Esophagus muscularis mucosa (tissue), 4 donors: ENCODE measurements at regions not wholly inside any gene's neighbourhood (a gene's known extent, or its start where the extent isn't known, plus 50 kb on each side); places are given as distances from the start of the nearest gene placed in this dataset.

ENCODE experiments used
- DNase-seq: peaks from one replicate; pipeline ENCODE4 v3.0.0-alpha.2; 2017; ENCODE audit errors: extremely low spot score
- H3K27ac ChIP-seq, 4 donors: fragments of 200-600 bp; sonication (generic); replicated peaks in 1 of 4; 1 replicate in 3 of 4; 2 replicates in 1 of 4; pipeline ENCODE4 v1.5.1; 2016 to 2019; ENCODE audit warnings: mild to moderate bottlenecking in 1 of 4
- H3K27me3 ChIP-seq, 4 donors: fragments of 200-600 bp; sonication (generic); one replicate each; pipeline versions ENCODE4 v1.5.1 to v1.6.0; 2016 to 2019
- H3K36me3 ChIP-seq, 4 donors: fragments of 200-600 bp; sonication (generic); one replicate each; pipeline ENCODE4 v1.5.1; 2016 to 2019
- H3K4me1 ChIP-seq, 4 donors: fragments of 200-600 bp; sonication (generic); one replicate each; pipeline ENCODE4 v1.5.1; 2016 to 2019
- H3K4me3 ChIP-seq, 4 donors: fragments of 200-600 bp; sonication (generic); 1 replicate in 2 of 4; 2 replicates in 2 of 4; pipeline ENCODE4 v1.5.1; 2016 to 2019; ENCODE audit warnings: mild to moderate bottlenecking in 4 of 4, moderate library complexity in 1 of 4
- H3K9me3 ChIP-seq, 4 donors: fragments of 200-600 bp; sonication (generic); 1 replicate in 3 of 4; 2 replicates in 1 of 4; pipeline ENCODE4 v1.5.1; 2016 to 2019
- EP300 ChIP-seq: sonication (generic); formaldehyde crosslinking; IDR thresholded peaks from one replicate; pipeline ENCODE4 v1.6.1; 2017; ENCODE audit warnings: antibody characterized with exemption
- POLR2A ChIP-seq: fragments of 450-650 bp; IDR thresholded peaks from one replicate; pipeline ENCODE4 v1.6.1; 2017; ENCODE audit warnings: antibody characterized with exemption, moderate library complexity, mild to moderate bottlenecking, low read depth
- POLR2AphosphoS5 ChIP-seq, 2 donors: sonication (generic); formaldehyde crosslinking; IDR thresholded peaks; one replicate each; pipeline ENCODE4 v1.6.1; 2017; ENCODE audit warnings: antibody characterized with exemption in 2 of 2
- WGBS: methylation state at CpG from one replicate; pipeline ENCODE4 v1.1.5; 2018; 5-methylcytosine and 5-hydroxymethylcytosine counted together
- intact Hi-C: fragments of 100-400 bp; cut with DNase I; formaldehyde crosslinking; loops from one replicate; pipeline ENCODE4 v1.15.1; 2023
- TF ChIP-seq, protein P1 (sequence below), 3 experiments: fragments of 200-600 bp in 2 of 3; fragments of 450-650 bp in 1 of 3; sonication (generic) in 2 of 3; IDR thresholded peaks; one replicate each; pipeline ENCODE4 v1.5.1; 2017 to 2019; ENCODE audit warnings: antibody characterized with exemption in 3 of 3, mild to moderate bottlenecking in 2 of 3, moderate library complexity in 1 of 3

DNA sequence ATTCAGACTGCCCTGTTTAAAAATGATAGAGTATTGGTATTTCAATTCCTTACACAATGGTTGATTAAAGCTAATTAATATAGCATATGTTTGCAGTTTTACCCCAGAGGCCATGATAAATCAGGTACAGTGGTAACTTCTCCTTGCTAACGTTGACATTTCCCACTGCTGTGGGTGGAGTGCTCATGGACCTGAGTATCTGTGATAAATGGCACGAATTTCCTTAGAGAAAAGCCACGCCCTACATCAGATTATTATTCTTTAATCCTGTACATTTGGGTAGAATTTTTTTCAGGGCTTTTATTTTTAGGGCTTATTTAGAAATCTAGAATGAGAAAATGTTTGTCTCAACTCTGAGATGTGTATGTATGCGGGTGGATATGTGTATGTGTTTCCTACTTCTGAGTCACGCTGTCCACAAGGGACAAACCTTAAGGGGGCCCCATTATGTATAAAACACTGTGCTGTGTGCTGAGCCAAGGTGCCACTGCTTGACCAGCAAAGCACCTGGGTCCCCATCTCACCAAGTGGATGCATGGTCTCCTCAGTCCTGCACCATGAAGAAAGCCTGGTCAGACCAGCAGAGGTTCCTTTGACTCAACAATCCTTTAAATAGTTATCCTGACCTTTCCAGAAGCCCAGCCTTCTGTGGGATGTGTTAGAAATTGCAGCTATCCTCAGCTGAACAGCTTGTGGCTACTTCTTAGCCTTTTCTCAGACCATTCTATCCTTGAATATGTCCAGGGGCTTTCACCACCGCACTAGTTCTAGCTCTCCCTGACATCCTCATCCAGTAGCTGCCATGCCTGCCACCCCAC, 57.9 kb upstream of the STK38L start:
- Histone ChIP-seq H3K36me3 (no peaks in the 10 kb centered on the region), H3K27ac (peak overlapping the region; percentile 67 to 80 (median 72)), H3K4me1 (peaks cover 25 to 52% (median 48%) of the 10 kb centered on the region in 4 donors), H3K4me3 (no peak overlapping the region), H3K27me3 (no peaks in the 10 kb centered on the region), H3K9me3 (no peaks in the 10 kb centered on the region)
- WGBS = 69% methylated on average over 6 of the region's 6 CpGs
- intact Hi-C loops = no loop called here
- TF ChIP-seq, protein P1, sequence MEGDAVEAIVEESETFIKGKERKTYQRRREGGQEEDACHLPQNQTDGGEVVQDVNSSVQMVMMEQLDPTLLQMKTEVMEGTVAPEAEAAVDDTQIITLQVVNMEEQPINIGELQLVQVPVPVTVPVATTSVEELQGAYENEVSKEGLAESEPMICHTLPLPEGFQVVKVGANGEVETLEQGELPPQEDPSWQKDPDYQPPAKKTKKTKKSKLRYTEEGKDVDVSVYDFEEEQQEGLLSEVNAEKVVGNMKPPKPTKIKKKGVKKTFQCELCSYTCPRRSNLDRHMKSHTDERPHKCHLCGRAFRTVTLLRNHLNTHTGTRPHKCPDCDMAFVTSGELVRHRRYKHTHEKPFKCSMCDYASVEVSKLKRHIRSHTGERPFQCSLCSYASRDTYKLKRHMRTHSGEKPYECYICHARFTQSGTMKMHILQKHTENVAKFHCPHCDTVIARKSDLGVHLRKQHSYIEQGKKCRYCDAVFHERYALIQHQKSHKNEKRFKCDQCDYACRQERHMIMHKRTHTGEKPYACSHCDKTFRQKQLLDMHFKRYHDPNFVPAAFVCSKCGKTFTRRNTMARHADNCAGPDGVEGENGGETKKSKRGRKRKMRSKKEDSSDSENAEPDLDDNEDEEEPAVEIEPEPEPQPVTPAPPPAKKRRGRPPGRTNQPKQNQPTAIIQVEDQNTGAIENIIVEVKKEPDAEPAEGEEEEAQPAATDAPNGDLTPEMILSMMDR (IDR thresholded peaks at IDR 0.05) = no peak
- TF ChIP-seq EP300 (no peak), POLR2AphosphoS5 (IDR thresholded peaks at IDR 0.05) (no peak), POLR2A (no peak)
- no peak for DNase-seq

DNA sequence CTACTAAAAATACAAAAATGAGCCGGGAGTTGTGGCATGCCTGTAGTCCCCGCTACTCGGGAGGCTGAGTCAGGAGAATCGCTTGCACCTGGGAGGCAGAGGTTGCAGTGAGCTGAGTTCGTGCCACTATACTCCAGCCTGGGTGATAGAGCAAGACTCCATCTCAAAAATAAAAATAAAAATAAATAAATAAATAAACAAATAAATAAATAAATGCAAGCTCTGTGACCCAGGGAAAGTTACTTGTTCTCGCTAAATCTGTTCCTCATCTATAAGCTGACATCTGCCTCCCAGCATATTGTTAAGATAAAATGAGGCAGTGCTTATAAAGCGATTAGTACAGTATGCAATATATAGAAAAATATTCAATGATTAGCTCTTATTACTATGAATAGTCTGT, 56.4 kb upstream of the STK38L start:
- no peak for DNase-seq
- Histone ChIP-seq H3K4me3 (no peak overlapping the region), H3K27me3 (no peaks in the 10 kb centered on the region), H3K36me3 (no peaks in the 10 kb centered on the region), H3K27ac (peak overlapping the region; percentile 67 to 80 (median 72)), H3K4me1 (peaks cover 29 to 66% (median 61%) of the 10 kb centered on the region in 4 donors), H3K9me3 (no peaks in the 10 kb centered on the region)
- TF ChIP-seq, protein P1 (IDR thresholded peaks at IDR 0.05) = no peak
- TF ChIP-seq POLR2AphosphoS5 (IDR thresholded peaks at IDR 0.05) (no peak), POLR2A (no peak), EP300 (no peak)
- 94% methylated on average over 7 of the region's 7 CpGs for WGBS
- intact Hi-C loops = no loop called here

DNA sequence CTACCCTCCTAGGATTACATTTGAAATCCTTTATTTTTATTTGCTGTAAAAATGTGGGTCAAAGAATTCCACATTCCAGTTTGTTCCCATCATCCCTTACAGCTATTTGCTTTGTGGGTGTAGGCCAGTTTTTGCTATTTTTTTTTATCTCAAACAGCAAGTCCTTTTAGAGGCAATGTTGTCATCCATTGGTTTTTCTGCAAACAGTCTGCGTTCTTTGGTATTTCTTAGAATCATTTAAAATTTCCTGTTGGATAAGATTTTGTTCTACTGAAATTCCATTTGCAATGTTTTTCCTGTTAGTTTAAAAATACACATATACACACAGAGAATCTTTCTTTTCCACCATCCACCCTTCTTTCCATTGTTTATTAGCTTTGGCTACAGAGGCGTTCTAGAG, 53.3 kb upstream of the STK38L start:
- H3K9me3 ChIP-seq = no peaks in the 10 kb centered on the region
- H3K36me3 ChIP-seq = no peaks in the 10 kb centered on the region
- intact Hi-C loops = no loop called here
- DNase-seq = no peak
- H3K27ac ChIP-seq = peak overlapping the region; percentile 85 to 88 (median 86)
- TF ChIP-seq, protein P1 (IDR thresholded peaks at IDR 0.05) = no peak
- TF ChIP-seq EP300 (no peak), POLR2A (no peak), POLR2AphosphoS5 (IDR thresholded peaks at IDR 0.05) (no peak)
- H3K4me1 ChIP-seq = peaks cover 47 to 81% (median 78%) of the 10 kb centered on the region in 4 donors
- no peak overlapping the region for H3K4me3 ChIP-seq
- H3K27me3 ChIP-seq = no peaks in the 10 kb centered on the region
- 17% methylated on average over 2 of the region's 2 CpGs for WGBS

DNA sequence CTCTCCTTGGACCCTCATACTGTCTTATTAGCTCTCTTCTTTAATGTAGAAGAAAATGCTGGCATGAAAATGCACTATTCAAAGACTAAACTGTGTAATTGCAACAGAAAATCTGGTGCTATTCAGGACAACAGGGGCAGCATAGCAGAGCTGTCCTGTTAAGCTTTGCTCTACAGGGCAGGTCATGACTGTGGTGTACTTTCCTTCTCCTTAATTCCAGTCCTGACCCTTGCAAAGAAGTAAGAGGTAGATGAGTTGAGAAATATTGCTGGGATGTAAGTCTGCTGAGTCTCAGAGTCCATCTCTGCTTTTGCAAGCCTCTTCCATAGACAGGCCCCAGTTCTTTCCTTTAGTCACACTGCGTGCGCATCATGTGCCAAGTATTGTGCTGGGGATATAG, 52.6 kb upstream of the STK38L start:
- WGBS = 93% methylated on average over 2 of the region's 2 CpGs
- Histone ChIP-seq H3K4me3 (no peak overlapping the region), H3K27ac (peak overlapping the region; percentile 85 to 88 (median 86)), H3K9me3 (no peaks in the 10 kb centered on the region), H3K4me1 (peaks cover 39 to 78% (median 74%) of the 10 kb centered on the region in 4 donors), H3K36me3 (no peaks in the 10 kb centered on the region), H3K27me3 (no peaks in the 10 kb centered on the region)
- intact Hi-C loops = no loop called here
- no peak for TF ChIP-seq POLR2A
- DNase-seq = no peak

DNA sequence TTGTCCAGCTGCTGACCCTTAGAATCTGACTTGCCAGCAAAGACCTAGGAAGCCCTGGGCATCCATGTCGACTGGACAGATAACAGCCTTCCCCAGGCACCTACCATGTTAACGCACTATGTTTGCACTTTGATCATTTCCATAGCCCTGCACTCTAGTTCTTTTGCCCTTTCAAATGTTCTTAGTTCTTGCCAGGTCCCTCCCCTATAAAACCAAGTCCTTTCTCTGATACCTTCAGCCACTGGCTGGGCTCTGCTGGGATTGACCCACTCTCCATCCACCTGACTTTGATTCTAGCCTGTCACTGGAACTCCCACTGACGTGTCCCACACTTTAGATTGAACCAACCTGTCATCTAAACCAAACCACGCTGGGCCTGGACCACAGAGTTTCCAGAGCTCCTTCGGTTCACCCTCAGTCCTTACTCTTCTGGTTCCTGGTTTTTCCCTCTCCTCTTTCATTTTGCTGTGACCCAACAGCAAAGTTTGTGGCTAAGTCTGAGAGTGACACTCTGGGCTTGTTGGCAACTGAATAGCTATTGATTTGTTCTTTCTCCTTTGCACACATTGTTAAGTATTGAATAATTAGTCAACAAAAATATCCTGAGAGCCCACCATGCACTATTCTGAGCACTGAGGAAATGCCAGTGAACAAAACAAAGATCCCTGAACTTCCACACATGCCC, 51.8 kb upstream of the STK38L start:
- Histone ChIP-seq H3K4me3 (no peak overlapping the region), H3K27ac (peak overlapping the region; percentile 85 to 88 (median 86)), H3K4me1 (peaks cover 32 to 71% (median 66%) of the 10 kb centered on the region in 4 donors), H3K36me3 (no peaks in the 10 kb centered on the region), H3K9me3 (no peaks in the 10 kb centered on the region), H3K27me3 (no peaks in the 10 kb centered on the region)
- intact Hi-C loops = no loop called here
- DNase-seq = no peak
- TF ChIP-seq EP300 = no peak
- TF ChIP-seq POLR2AphosphoS5 (IDR thresholded peaks at IDR 0.05) = no peak
- TF ChIP-seq, protein P1 (IDR thresholded peaks at IDR 0.05) = no peak
- no peak for TF ChIP-seq POLR2A
- WGBS = 94% methylated on average over 5 of the region's 5 CpGs
